ENCODE measurements at regions not wholly inside any gene's neighbourhood (a gene's known extent, or its start where the extent isn't known, plus 50 kb on each side); places are given as distances from the start of the nearest gene placed in this dataset.
A peak's percentile ranks its signal among the peaks of the same experiment; 100 is the strongest.
"Not testable (repeated sequence)": the region's sequence is repeated elsewhere in the genome, so short reads cannot be mapped to it uniquely, and the experiment has no call there.

GRCh38 chr6:113754291-113754690, 102.9 kb upstream of the MARCKS start:
- DNase-seq (ENCODE audit: low spot score): no peak

- no peak for DNase-seq (ENCODE audit: low spot score)
These were observed 101.5 kb upstream of the MARCKS start for GRCh38 chr6:113755449-113756289.

- DNase-seq (ENCODE audit: low spot score): no peak
These were observed 100.9 kb upstream of the MARCKS start for GRCh38 chr6:113756290-113756665.

DNA sequence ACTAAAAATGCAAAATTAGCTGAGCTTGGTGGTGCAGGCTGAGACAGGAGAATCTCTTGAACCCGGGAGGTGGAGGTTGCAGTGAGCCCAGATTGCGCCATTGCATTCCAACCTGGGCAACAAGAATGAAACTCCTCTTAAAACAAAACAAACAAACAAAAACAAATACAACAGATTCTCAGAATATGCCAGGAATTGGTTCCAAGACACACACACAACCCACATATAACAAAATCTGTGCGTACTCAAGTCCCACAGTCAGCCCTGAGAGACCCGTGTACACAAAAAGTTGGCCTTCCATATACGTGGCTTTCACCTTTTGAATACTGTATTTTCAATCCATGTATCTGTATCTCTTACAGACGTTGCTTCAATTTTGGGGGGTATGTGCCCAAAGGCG, 98.9 kb upstream of the MARCKS start:
- DNase-seq (ENCODE audit: low spot score): no peak

- DNase-seq (ENCODE audit: low spot score): no peak
These were observed 98.1 kb upstream of the MARCKS start for GRCh38 chr6:113758826-113759574.

GRCh38 chr6:113762641-113763040, 94.5 kb upstream of the MARCKS start:
- DNase-seq (ENCODE audit: low spot score): no peak

- DNase-seq (ENCODE audit: low spot score): no peak
These were observed 93.8 kb upstream of the MARCKS start for GRCh38 chr6:113763311-113763766.

GRCh38 chr6:113763876-113764275, 93.3 kb upstream of the MARCKS start:
- no peak for DNase-seq (ENCODE audit: low spot score)

DNA sequence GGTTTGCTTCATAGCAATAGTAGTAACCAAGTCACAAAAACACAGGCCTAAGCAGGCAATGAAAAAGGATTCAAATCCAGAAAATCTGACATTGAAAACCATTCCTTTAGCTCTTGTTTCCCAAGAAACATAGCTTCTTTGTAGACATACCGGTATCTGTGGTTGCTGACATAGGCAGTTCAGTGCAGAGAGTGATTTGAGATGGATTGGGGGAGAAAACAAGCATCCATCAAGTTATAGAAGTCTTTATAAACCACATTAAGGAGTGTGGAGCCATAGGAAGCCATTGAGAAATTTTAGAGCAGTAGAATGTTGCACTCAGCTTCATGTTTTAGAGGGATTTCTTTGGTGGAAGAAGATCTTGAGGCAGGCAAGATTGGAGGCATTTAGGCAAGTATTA, 91.2 kb upstream of the MARCKS start:
- no peak for DNase-seq (ENCODE audit: low spot score)

DNA sequence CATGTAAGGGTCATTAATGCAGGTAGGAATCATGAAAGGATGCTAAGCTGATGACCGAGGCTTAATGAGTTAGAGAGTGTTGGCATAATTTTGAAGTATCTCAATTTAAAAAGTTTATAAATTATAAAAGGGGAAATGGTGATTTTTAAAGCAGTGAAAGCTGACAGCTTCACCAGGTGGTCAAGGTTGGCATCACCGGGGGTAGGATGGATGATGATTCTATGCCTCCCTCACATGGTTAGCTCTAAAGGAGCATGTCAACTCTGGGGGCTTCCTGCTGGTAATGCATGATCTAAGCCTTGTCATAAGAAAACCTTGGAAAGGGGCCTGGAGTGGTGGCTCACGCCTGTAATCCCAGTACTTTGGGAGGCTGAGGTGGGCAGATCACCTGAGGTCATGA, 89.2 kb upstream of the MARCKS start:
- DNase-seq (ENCODE audit: low spot score): no peak

- no peak for DNase-seq (ENCODE audit: low spot score)
These were observed 84.2 kb upstream of the MARCKS start for GRCh38 chr6:113772961-113773360.

- no peak for DNase-seq (ENCODE audit: low spot score)
These were observed 82.9 kb upstream of the MARCKS start for GRCh38 chr6:113774127-113774825.

GRCh38 chr6:113776998-113777397, 80.1 kb upstream of the MARCKS start:
- DNase-seq (ENCODE audit: low spot score): peak; percentile 38

DNA sequence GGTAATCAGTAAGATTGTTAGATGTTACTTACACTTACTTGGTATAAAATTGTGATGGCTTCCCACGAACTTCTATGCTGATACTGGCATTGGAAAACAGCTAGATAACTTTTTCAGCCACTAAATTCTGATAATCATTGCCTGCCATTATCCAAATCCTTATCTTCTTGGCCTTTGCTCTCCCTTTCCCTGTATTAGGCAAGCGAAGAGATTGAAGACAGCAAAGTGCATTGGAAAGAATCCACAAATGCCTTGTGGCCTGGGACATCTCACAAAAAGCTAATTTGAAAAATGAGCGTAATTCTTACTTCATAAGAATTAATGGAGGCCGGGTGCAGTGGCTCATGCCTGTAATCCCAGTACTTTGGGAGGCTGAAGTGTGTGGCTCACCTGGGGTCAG, 79.5 kb upstream of the MARCKS start:
- no peak for DNase-seq (ENCODE audit: low spot score)

- DNase-seq (ENCODE audit: low spot score): no peak
These were observed 77.5 kb upstream of the MARCKS start for GRCh38 chr6:113779656-113780055.

- DNase-seq (ENCODE audit: low spot score): no peak
These were observed 74.5 kb upstream of the MARCKS start for GRCh38 chr6:113782636-113783035.

DNA sequence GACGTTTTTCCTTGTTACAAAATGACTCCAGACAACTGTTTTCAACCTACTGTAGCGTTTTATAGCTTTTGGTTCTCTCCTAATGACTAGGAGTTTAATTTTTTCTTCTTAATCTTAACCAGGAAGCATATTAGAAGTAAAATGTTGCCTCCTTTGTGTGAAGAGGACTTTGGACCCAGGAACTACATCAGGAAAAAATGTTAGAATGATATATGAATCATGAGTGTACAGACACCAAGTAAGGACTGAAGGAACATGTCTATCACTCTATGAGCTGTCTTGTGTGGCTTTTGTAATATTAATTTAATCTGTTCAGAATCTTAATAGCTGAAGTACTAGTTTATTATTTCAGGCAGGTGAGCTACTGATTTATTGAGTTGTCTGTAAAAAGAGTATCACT, 71.0 kb upstream of the MARCKS start:
- DNase-seq (ENCODE audit: low spot score): no peak

GRCh38 chr6:113788586-113788985, 68.6 kb upstream of the MARCKS start:
- DNase-seq (ENCODE audit: low spot score): no peak

DNA sequence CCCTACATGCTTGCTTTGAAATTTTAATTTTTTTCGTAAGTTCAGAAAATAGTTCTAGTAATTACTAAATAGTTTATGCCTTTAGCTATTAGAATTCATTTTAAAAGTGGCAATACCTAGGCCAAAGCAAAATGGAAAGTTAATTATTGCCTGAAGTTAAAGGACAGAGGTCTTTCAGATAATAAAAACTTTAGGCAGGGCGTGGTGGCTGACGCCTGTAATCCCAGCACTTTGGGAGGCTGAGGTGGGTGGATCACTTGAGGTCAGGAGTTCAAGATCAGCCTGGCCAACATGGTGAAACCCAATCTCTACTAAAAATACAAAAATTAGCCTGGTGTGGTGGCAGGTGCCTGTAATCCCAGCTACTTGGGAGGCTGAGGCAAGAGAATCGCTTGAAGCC, 65.9 kb upstream of the MARCKS start:
- not testable (repeated sequence) for DNase-seq (ENCODE audit: low spot score)

- DNase-seq (ENCODE audit: low spot score): not testable (repeated sequence)
These were observed 61.8 kb upstream of the MARCKS start for GRCh38 chr6:113795371-113795770.

DNA sequence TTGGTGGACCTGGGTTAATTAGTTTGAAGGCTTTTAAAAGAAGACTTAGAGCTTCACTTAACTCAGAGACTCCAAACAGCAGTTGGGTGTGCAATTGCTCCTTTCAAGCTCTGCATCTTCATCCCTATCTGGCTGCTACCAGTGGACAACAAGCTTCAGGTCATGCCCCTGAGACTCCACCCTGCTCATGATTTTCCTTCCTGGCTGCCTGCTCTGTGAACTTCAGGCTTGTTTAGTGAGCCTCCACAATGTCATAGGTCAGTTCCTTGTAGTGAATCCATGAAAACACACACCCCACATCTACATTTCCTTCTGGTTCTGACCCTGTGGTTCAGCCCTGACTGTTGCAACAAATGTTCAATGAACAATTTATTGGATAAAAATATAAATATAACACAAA, 61.1 kb upstream of the MARCKS start:
- DNase-seq (ENCODE audit: low spot score): no peak

DNA sequence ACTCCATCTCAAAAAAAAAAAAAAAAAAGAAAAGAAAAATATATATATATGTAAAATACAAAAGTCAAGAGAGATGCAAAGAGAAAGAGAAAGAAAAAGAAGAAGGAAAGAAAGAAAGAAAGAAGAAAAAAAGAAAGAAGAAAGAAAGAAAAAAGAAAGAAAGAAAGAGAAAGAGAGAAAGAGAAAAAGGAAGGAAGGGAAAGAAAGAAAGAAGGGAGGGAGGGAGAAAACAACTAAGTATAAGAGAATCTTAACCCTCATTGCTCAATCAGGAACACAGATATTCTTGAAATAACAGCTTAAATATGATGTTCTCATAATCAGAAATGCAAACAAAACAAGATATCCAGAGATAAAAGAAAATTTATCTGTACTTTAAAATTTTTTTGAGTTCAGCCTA, 54.4 kb upstream of the MARCKS start:
- no peak for DNase-seq (ENCODE audit: low spot score)

All from pons (tissue), 1 donor.